ENCODE measurements at regions not wholly inside any gene's neighbourhood (a gene's known extent, or its start where the extent isn't known, plus 50 kb on each side); places are given as distances from the start of the nearest gene placed in this dataset.

DNA sequence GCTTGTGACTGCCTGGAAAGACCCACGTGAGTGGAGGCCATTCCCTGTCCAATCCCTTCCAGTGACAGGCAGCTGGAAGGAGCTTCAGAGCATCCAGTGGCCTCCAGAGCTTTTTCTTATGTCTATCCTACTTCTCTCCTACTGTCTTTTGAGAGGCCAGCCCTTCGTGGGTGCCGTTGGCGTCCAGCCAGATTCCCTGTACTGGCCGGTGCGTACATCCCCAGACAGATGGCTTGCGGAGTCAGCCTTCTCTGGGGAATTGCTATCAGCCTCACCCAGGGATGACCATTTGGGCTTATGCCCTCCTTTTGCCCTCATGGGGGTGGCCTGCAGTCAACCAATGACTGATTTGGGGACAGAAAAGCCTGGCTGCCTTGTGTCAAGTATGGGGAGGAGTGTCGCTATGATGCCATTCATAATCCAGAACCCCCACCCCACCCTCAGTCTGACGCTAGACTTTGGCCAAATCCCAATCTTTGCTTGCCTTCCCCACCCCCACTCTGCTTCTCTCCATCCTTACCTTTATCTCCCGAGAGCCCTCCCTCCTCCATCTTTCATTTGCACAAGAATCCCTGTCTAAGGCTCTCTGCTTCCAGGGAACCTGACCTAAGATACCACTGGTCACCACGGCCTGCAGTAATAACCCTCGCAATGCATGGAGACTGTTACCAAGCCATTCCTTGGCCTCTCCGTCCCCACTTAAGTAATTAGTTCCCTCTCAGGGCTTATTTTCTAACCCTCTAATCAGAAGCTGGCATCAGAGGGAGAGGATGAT, 150.3 kb upstream of the BCOR start:
- TF ChIP-seq, protein P1, sequence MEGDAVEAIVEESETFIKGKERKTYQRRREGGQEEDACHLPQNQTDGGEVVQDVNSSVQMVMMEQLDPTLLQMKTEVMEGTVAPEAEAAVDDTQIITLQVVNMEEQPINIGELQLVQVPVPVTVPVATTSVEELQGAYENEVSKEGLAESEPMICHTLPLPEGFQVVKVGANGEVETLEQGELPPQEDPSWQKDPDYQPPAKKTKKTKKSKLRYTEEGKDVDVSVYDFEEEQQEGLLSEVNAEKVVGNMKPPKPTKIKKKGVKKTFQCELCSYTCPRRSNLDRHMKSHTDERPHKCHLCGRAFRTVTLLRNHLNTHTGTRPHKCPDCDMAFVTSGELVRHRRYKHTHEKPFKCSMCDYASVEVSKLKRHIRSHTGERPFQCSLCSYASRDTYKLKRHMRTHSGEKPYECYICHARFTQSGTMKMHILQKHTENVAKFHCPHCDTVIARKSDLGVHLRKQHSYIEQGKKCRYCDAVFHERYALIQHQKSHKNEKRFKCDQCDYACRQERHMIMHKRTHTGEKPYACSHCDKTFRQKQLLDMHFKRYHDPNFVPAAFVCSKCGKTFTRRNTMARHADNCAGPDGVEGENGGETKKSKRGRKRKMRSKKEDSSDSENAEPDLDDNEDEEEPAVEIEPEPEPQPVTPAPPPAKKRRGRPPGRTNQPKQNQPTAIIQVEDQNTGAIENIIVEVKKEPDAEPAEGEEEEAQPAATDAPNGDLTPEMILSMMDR (IDR thresholded peaks at IDR 0.05; ENCODE audit: insufficient read depth, low read length, poor library complexity, severe bottlenecking): no peak
- Histone ChIP-seq H3K27me3 (replicated peaks; ENCODE audit: control insufficient read depth, insufficient read depth, low read length) (no peaks in the 10 kb centered on the region), H3K36me3 (ENCODE audit: control insufficient read depth, insufficient read depth, low read length) (no peaks in the 10 kb centered on the region), H3K4me3 (replicated peaks; ENCODE audit: low read depth, low read length) (no peak overlapping the region)
- no peak for DNase-seq (ENCODE audit: extremely low read depth, insufficient read length)

DNA sequence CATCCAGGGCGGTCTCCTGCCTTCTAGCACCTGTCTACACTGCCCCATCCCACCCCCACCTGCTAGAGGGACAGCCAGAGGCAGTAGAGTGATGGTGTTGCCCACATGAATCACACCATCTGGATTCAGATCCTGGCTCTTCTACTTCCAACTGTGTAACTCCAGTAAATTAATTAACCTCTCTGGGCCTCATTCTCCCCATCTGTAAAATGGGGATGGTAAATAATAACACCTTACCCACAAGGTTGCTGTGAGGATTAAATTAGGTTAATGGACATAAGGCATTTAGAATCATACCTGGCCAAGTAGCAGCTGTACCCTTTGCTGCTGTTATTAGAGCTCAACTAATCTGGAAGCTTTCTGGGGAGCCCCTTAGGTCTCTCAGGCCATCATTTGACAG, 149.6 kb upstream of the BCOR start:
- no peaks in the 10 kb centered on the region for H3K27me3 ChIP-seq (replicated peaks; ENCODE audit: control insufficient read depth, insufficient read depth, low read length)
- H3K36me3 ChIP-seq (ENCODE audit: control insufficient read depth, insufficient read depth, low read length): no peaks in the 10 kb centered on the region
- DNase-seq (ENCODE audit: extremely low read depth, insufficient read length): no peak
- no peak overlapping the region for H3K4me3 ChIP-seq (replicated peaks; ENCODE audit: low read depth, low read length)
- TF ChIP-seq, protein P1 (IDR thresholded peaks at IDR 0.05; ENCODE audit: insufficient read depth, low read length, poor library complexity, severe bottlenecking): no peak

DNA sequence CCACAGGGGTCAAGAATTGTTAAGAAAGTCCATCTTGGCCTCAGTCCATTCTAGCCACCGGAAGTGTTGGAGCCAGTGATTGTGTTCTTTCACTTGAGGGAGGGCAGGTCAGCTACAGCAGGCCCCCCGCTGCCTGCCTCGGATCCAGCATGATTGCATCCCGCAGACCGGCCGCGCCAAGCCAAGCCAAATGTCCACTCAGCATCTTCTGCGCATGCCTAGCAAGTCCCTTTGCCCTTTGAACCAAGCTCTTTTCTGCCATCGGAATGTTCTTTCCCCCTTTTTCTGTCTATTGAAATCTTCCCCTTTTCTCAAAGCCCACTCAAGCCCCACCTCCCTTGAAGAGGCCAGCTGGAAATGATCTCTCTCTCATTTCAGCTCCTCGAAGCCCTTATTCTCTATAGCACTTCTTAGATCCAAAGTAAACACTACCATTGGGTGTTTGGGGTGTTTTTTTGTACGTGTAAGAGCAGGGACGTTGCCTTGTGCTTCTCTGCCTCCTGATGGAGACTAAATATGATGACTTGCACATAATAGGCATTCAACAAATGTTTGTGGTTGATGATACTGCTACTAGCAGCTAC, 147.8 kb upstream of the BCOR start:
- no peak for DNase-seq (ENCODE audit: extremely low read depth, insufficient read length)
- H3K27me3 ChIP-seq (replicated peaks; ENCODE audit: control insufficient read depth, insufficient read depth, low read length): no peaks in the 10 kb centered on the region
- no peaks in the 10 kb centered on the region for H3K36me3 ChIP-seq (ENCODE audit: control insufficient read depth, insufficient read depth, low read length)
- no peak overlapping the region for H3K4me3 ChIP-seq (replicated peaks; ENCODE audit: low read depth, low read length)
- TF ChIP-seq, protein P1 (IDR thresholded peaks at IDR 0.05; ENCODE audit: insufficient read depth, low read length, poor library complexity, severe bottlenecking): no peak

- TF ChIP-seq, protein P1 (IDR thresholded peaks at IDR 0.05; ENCODE audit: insufficient read depth, low read length, poor library complexity, severe bottlenecking): no peak
- Histone ChIP-seq H3K4me3 (replicated peaks; ENCODE audit: low read depth, low read length) (no peak overlapping the region), H3K36me3 (ENCODE audit: control insufficient read depth, insufficient read depth, low read length) (no peaks in the 10 kb centered on the region), H3K27me3 (replicated peaks; ENCODE audit: control insufficient read depth, insufficient read depth, low read length) (no peaks in the 10 kb centered on the region)
- no peak for DNase-seq (ENCODE audit: extremely low read depth, insufficient read length)
Measured at GRCh38 chrX:40244980-40245379, 147.2 kb upstream of the BCOR start.

DNA sequence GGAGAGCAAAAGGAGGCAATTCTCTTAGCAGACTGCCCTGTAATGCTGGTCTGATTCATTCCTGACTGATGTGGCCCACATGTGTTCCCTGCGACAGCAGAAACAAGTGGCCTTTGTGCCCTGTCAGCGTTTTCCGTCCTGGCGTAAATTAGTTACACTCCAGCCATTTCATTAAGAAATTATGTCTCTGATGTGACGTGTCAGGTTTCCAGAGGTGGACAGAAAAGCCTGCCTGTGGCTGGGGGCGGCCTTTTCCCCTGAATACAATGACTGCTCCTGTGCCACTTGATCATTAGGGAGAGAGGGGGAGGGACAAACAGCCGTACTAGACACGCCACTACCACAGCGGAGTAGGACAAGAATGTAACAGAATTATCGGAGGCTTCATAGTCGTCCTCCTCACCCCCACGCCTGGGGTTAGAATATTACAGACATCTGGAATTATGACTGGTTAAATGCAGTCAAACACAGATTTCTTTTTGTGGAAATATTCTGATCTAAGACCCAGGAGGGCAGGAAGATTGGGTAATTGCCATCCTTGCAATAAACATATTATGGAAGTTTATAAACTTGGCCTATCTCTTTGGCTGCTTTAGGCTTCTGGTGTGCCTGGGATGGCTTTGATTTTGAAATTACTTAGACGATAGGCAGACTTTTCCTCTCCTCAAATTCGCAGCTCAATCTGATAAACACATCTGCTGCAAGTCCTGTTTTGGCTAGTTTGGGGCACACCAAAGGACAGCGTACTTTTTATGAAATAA, 146.2 kb upstream of the BCOR start:
- Histone ChIP-seq H3K36me3 (ENCODE audit: control insufficient read depth, insufficient read depth, low read length) (no peaks in the 10 kb centered on the region), H3K27me3 (replicated peaks; ENCODE audit: control insufficient read depth, insufficient read depth, low read length) (no peaks in the 10 kb centered on the region), H3K4me3 (replicated peaks; ENCODE audit: low read depth, low read length) (no peak overlapping the region)
- no peak for DNase-seq (ENCODE audit: extremely low read depth, insufficient read length)
- TF ChIP-seq, protein P1 (IDR thresholded peaks at IDR 0.05; ENCODE audit: insufficient read depth, low read length, poor library complexity, severe bottlenecking): no peak

Measured in GM06990 (cell line).